ENCODE measurements at regions not wholly inside any gene's neighbourhood (a gene's known extent, or its start where the extent isn't known, plus 50 kb on each side); places are given as distances from the start of the nearest gene placed in this dataset.

GRCh38 chr9:78830301-78830700 lies 533.4 kb downstream of the PSAT1 start:
- H3K27ac ChIP-seq, result no peak overlapping the region
- no peak for TF ChIP-seq ZFX (IDR thresholded peaks at IDR 0.05; ENCODE audit: borderline replicate concordance)
- TF ChIP-seq CTCF (IDR thresholded peaks at IDR 0.05), result no peak

GRCh38 chr9:78831726-78832125 lies 534.8 kb downstream of the PSAT1 start:
- no peak overlapping the region for H3K27ac ChIP-seq
- no peak for TF ChIP-seq CTCF (IDR thresholded peaks at IDR 0.05)
- TF ChIP-seq ZFX (IDR thresholded peaks at IDR 0.05; ENCODE audit: borderline replicate concordance), result no peak

GRCh38 chr9:78835928-78836450 lies 539.1 kb downstream of the PSAT1 start:
- TF ChIP-seq ZFX (IDR thresholded peaks at IDR 0.05; ENCODE audit: borderline replicate concordance), result no peak
- no peak for TF ChIP-seq CTCF (IDR thresholded peaks at IDR 0.05)
- no peak overlapping the region for H3K27ac ChIP-seq

- TF ChIP-seq ZFX (IDR thresholded peaks at IDR 0.05; ENCODE audit: borderline replicate concordance) (no peak), CTCF (IDR thresholded peaks at IDR 0.05) (no peak)
Measured at GRCh38 chr9:78839252-78839651, 542.3 kb downstream of the PSAT1 start.

GRCh38 chr9:78848061-78848460 lies 551.1 kb downstream of the PSAT1 start:
- H3K27ac ChIP-seq, result no peak overlapping the region
- TF ChIP-seq CTCF (IDR thresholded peaks at IDR 0.05) (no peak), ZFX (IDR thresholded peaks at IDR 0.05; ENCODE audit: borderline replicate concordance) (no peak)

More at GRCh38 chr9:78839252-78839651, 542.3 kb downstream of the PSAT1 start:
- H3K27ac ChIP-seq, result no peak overlapping the region

GRCh38 chr9:78856144-78856543 lies 559.2 kb downstream of the PSAT1 start:
- TF ChIP-seq ZFX (IDR thresholded peaks at IDR 0.05; ENCODE audit: borderline replicate concordance) (no peak), CTCF (IDR thresholded peaks at IDR 0.05) (no peak)
- no peak overlapping the region for H3K27ac ChIP-seq

GRCh38 chr9:78856781-78857180 lies 559.9 kb downstream of the PSAT1 start:
- TF ChIP-seq ZFX (IDR thresholded peaks at IDR 0.05; ENCODE audit: borderline replicate concordance) (no peak), CTCF (IDR thresholded peaks at IDR 0.05) (no peak)
- H3K27ac ChIP-seq, result no peak overlapping the region

All from 22Rv1 (cell line).